SW 1271 (cell line): ENCODE measurements at regions not wholly inside any gene's neighbourhood (a gene's known extent, or its start where the extent isn't known, plus 50 kb on each side); places are given as distances from the start of the nearest gene placed in this dataset.

ENCODE experiments used
- DNase-seq, 2 experiments: peaks; one replicate each; lab custom pipeline; 2025; lab: John Stamatoyannopoulos, UW

- no peak for DNase-seq
These were observed 55.9 kb upstream of the BMAL1 start for GRCh38 chr11:13221722-13222121.

- no peak for DNase-seq
These were observed 55.3 kb upstream of the BMAL1 start for GRCh38 chr11:13222285-13222684.

- DNase-seq = no peak
These were observed 54.5 kb upstream of the BMAL1 start for GRCh38 chr11:13223112-13223511.

DNA sequence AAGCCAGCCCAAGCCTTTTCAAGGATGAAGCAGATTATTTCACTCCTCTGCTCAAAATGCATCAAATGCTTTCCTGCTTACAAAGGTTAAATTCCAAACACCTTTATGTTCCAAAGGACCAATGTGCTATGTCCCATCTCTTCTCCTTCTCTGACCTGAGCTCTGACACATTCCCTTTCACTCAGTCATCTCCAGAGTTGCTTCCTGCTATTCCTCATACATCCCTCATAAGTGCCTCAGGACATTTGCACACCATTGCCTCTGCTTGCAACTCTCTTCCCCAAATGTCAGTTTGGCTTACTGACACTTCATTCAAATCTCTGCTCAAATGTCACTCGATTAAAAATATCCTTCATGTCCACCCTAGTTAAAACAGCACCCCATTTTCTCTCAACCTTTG is 53.3 kb upstream of the BMAL1 start:
- no peak for DNase-seq

DNA sequence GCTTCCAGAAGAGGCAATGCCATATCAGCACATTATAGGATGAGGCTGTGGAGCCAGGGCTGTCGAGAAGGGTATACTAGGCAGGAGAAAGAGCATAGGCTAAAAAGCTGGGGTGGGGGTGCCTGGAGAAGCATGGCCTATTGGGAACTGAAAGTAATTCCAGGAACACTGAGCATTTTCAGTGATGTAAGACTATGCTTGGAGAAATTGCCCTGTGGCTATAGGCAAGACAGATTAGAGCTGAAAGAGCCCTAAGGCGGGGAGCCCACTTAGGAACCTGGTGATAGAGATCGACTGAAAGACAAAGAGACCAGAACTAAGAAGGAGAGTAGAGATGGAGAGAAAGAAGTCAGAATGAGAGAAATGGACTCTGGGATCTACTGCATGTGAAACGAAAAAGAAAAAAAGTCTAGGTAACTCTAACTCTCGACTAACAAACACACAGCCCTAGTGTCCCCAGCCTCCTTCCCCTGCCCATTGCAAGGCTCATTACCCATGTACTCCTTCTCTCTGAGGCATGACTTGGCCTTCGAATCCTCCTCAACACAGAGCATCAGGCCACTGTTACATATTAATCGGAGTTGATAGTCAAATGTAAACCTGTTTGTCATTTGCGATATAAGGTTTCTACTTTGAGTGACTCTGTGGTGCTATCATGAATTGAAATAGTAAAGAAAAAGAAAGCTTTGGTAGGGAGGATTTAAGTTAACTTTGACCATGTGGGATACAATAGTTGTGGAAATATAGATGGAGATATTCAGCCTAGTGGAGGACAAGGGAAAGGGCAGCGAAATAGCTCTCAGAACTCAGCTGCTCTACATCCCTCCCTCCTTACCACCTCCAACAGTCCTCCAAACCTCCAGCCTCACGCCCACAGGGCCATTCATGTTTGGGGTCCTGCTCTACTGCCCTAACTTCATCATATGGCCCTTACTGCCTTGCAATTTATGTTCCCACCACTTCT is 52.3 kb upstream of the BMAL1 start:
- no peak for DNase-seq

DNA sequence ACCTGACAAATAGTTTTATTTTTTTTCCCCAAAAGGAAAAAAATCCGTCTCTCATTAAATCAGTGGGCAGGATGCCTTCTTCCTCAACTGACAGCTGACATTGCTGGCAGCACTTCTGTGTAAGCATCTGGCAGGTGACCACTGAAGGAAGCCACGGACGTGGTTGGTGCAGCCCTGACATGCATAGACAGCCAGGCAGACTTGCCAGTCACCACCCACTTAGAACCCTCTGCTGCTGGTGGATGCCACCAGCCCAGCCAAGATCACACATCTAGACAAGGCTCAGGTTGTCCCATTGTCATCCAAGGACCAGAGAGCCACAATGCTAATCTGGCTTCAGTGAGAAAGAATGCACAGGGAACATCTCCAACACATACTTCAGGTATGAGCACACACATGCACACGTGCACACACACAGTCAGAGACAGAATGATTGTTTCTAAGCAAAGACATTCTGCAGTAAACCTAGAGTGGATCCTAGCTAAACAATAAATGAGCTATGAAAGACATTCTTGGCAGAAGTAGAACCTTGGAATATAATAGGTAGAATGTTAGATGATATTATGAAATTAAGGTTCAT is 49.8 kb upstream of the BMAL1 start:
- no peak for DNase-seq
